ENCODE measurements at regions not wholly inside any gene's neighbourhood (a gene's known extent, or its start where the extent isn't known, plus 50 kb on each side); places are given as distances from the start of the nearest gene placed in this dataset.

- H3K4me1 ChIP-seq: no peaks in the 10 kb centered on the region
- no peaks in the 10 kb centered on the region for H3K27me3 ChIP-seq (ENCODE audit: insufficient read depth in 3 of 3, low read length in 2 of 3)
- 81 to 89% (median 88%) methylated on average over 5 of the region's 5 CpGs for WGBS, 3 donors
- intact Hi-C loops (cut with DNase I): no loop called here
- H3K9me3 ChIP-seq: no peaks in the 10 kb centered on the region
- no peak overlapping the region for H3K4me3 ChIP-seq
- TF ChIP-seq CTCF (IDR thresholded peaks at IDR 0.05): no peak
- ATAC-seq (no peak), DNase-seq (no peak)
- H3K27ac ChIP-seq: no peak overlapping the region
- H3K36me3 ChIP-seq (ENCODE audit: insufficient read depth in 1 of 2, low read depth in 1 of 2): no peaks in the 10 kb centered on the region
Measured at GRCh38 chr20:40851051-40851450, 162.0 kb upstream of the MAFB start.

- H3K9me3 ChIP-seq: no peaks in the 10 kb centered on the region
- no peaks in the 10 kb centered on the region for H3K27me3 ChIP-seq (ENCODE audit: insufficient read depth in 3 of 3, low read length in 2 of 3)
- no peak for TF ChIP-seq CTCF (IDR thresholded peaks at IDR 0.05)
- H3K4me1 ChIP-seq: peaks cover 4% of the 10 kb centered on the region
- intact Hi-C loops (cut with DNase I): no loop called here
- ATAC-seq: no peak
- no peaks in the 10 kb centered on the region for H3K36me3 ChIP-seq (ENCODE audit: insufficient read depth in 1 of 2, low read depth in 1 of 2)
- DNase-seq: no peak
- no peak overlapping the region for H3K4me3 ChIP-seq
- no peak overlapping the region for H3K27ac ChIP-seq
- 60 to 83% (median 65%) methylated on average over 1 of the region's 1 CpG for WGBS, 3 donors
Measured at GRCh38 chr20:40855269-40855668, 166.2 kb upstream of the MAFB start.

GRCh38 chr20:40856653-40857052, 167.6 kb upstream of the MAFB start:
- intact Hi-C loops (cut with DNase I): no loop called here
- DNase-seq (no peak), ATAC-seq (no peak)
- Histone ChIP-seq H3K9me3 (no peaks in the 10 kb centered on the region), H3K27ac (no peak overlapping the region), H3K36me3 (ENCODE audit: insufficient read depth in 1 of 2, low read depth in 1 of 2) (no peaks in the 10 kb centered on the region), H3K27me3 (ENCODE audit: insufficient read depth in 3 of 3, low read length in 2 of 3) (no peaks in the 10 kb centered on the region), H3K4me1 (peaks cover 13% of the 10 kb centered on the region), H3K4me3 (no peak overlapping the region)
- no peak for TF ChIP-seq CTCF (IDR thresholded peaks at IDR 0.05)
- 89 to 92% (median 92%) methylated on average over 5 of the region's 5 CpGs for WGBS, 3 donors

GRCh38 chr20:40860487-40860902, 168.1 kb upstream of the TOP1 start:
- TF ChIP-seq CTCF (IDR thresholded peaks at IDR 0.05): no peak
- Histone ChIP-seq H3K9me3 (no peaks in the 10 kb centered on the region), H3K4me1 (peaks cover 13% of the 10 kb centered on the region), H3K27me3 (ENCODE audit: insufficient read depth in 3 of 3, low read length in 2 of 3) (no peaks in the 10 kb centered on the region), H3K27ac (no peak overlapping the region), H3K4me3 (no peak overlapping the region), H3K36me3 (ENCODE audit: insufficient read depth in 1 of 2, low read depth in 1 of 2) (no peaks in the 10 kb centered on the region)
- DNase-seq (no peak), ATAC-seq (peak; percentile 35 to 81 (median 57))
- 27 to 43% (median 35%) methylated on average over 8 of the region's 8 CpGs for WGBS, 3 donors
- intact Hi-C loops (cut with DNase I): no loop called here

- H3K27ac ChIP-seq: no peak overlapping the region
- intact Hi-C loops (cut with DNase I): no loop called here
- H3K27me3 ChIP-seq (ENCODE audit: insufficient read depth in 3 of 3, low read length in 2 of 3): no peaks in the 10 kb centered on the region
- H3K4me1 ChIP-seq: peaks cover 13% of the 10 kb centered on the region
- no peaks in the 10 kb centered on the region for H3K9me3 ChIP-seq
- WGBS, 3 donors: 55 to 67% (median 60%) methylated on average over 11 of the region's 11 CpGs
- no peak for TF ChIP-seq CTCF (IDR thresholded peaks at IDR 0.05)
- peak in 1 of 2 donors; percentile 21 for DNase-seq
- ATAC-seq: peak in 2 of 4 donors; percentile 37 to 60
- no peaks in the 10 kb centered on the region for H3K36me3 ChIP-seq (ENCODE audit: insufficient read depth in 1 of 2, low read depth in 1 of 2)
- H3K4me3 ChIP-seq: no peak overlapping the region
Measured at GRCh38 chr20:40861427-40862008, 167.1 kb upstream of the TOP1 start.
